ENCODE measurements at regions not wholly inside any gene's neighbourhood (a gene's known extent, or its start where the extent isn't known, plus 50 kb on each side); places are given as distances from the start of the nearest gene placed in this dataset.

DNA sequence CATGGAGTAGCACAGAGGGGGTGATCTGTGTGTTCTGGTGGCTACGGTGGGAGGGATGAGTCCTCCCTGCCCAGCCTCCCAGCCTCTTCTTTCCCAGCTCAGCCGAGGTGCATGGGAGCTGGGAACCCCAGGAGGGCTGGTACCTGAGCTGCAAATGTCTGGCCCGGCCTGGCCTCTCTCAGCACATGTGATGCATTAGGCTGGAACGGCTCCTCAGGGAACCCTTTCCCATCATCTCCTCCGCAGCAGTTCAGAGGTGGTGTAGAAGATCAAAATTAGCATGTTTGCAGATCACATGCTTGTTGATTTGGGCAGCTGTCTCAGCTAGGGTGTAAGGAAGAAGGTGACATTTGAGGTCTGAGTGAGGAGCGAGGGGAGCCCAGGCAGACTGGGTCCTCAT, 126.6 kb downstream of the EMX2 start:
- in situ Hi-C loops (cut with HindIII; ENCODE audit: low sequenced_read_pairs), result no loop called here

DNA sequence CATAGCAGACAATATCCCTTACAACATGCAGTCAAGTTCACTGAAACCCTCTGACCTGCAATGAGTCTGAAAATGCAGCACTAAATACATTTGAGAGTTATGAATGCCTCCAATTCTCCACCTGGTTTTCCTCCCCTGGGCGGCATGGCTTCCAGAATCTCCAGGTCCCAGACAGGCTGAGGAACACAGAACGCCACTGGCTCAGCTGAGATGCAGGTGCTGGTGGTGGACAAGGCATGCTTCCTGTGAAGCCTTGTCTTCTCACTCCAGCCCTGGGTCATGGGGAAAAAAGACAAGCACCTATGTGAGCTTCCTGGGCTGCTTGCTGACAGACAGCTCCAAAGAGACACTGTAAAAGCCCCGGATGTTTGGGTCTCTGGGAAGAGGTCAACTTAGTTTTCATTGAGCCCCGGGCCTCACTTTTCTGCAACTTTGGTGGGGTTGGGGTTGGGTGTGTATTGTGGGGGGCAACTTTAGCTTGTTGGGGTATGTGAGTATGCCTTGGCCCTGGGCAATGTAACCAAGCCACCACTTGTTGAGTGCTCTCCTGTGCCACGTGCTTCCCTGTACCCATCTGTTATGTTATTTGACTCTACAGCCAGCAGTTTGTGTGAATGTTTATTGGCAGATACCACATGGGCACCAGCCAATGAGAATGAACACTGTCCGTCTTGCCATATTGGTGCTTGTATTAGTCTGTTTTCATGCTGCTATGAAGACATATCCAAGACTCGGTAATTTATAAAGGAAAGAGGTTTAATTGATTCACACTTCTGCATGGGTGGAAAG, 127.8 kb downstream of the EMX2 start:
- in situ Hi-C loops (cut with HindIII; ENCODE audit: low sequenced_read_pairs), result no loop called here

DNA sequence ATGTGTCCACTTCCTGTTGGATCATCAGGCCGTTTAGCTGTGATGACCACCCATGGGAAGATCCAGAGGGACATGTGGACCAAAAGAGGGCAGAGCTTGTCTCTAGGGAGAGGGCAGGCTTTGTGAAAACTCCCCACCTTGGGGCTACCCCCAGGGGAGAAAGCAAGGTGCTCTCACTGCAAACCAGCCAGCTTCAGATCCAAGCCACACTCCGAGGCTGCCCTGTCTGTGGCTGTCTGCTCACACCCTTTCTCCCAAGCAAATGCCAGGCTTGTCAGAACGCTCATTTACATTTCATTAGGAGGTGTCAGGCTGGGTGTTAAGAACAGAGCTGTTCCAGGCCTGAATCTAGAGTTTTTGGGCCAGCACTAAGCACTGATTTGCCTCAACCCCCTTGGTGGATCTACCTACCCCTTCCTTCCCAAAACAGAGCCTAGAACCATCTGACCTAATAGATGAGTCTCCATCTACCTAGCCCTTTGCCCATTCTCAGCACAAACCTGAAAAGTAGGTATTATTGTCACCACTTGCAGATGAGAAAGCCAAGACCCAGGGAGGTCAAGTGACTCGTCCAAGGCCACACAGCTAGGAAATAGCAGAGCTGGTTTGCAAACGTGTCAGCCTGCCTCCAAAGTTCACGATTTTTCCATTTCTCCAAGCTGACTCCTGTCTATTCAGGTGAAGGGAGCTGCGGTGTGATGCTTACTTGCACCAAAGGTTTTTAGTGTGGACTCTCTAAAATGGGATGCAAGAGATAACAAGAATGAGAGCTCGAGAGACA, 130.9 kb downstream of the EMX2 start:
- in situ Hi-C loops (cut with HindIII; ENCODE audit: low sequenced_read_pairs), result no loop called here

DNA sequence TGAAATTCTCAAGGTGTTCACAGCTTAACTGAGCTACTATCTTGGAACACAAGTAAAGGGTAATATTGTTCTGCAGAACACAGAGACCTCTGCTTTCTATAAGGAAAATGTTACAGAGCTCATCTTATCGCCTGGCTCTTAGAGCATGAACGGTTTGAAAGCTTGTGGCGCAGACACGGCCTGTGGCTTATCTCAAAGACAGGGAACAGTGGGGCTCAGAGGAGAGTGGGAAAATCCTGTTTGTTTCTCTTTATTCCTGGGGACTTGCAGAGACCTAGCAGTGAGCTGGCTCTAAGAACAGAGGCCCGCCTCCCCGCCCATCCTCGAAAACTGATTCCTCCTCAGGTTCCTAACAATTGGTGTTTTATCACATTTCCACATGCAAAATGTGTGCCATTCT, 131.7 kb downstream of the EMX2 start:
- in situ Hi-C loops (cut with HindIII; ENCODE audit: low sequenced_read_pairs), result no loop called here

DNA sequence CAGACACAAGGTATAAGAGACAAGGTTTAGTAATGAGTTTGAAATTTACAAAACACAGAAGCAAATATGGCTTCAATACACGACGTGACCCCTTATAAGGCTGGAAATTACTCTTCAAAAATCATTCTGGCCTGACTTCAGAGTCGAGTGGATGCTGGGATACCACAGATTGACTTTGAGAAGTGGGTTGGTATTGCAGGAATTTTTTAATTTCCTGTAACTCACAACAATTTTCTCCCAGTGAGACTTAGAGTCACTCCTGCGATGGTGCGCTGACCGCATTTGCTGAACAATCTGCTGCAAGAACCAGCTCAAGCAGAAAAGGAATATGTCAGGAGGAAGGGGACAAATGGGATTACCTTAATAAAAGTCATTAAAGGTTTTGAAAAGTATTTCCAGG, 132.1 kb downstream of the EMX2 start:
- in situ Hi-C loops (cut with HindIII; ENCODE audit: low sequenced_read_pairs), result no loop called here

DNA sequence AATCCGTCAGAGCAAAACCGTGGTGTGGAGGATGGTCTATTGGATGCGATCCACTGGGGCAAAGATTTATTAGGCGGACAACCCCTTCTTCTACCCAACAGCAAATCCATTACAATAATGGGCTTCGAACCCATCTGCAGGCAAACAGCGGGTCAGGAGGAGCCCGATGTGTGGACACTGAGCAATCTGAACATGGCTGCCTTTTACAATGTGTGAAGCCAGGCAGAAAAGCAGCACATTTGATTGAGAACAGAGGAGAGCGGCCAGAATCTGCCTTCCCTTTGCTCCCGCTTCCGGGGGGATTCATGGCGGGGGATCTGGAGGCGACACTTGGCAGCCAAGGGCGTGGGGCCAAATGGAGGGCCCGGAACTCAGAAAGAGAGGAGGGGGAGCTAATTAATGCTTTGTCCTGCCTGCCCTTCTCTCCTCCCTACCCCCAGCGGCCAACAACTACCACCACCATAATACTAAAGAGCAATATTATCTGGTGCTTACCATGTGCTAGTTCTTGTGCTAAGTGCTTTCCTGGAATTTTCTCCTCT, 133.0 kb downstream of the EMX2 start:
- in situ Hi-C loops (cut with HindIII; ENCODE audit: low sequenced_read_pairs), result no loop called here

DNA sequence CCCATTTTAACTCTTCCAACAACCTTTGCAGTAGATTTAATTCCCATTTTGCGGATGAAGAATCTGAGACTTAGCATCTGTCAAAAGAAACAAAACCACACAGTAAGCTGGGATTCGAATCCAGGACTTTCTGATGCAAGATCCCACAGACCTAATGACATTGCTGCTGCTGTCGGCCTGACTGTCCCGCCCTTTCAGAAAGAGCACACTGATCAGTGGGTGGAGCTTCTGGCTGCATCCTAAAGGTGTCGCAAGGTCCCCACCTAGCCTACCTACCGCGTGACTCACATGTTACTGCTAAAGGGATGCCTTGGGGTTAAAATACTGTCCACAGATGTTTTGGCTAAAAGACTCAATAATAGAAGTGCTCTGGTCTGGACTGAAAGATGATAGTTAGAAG, 134.7 kb downstream of the EMX2 start:
- in situ Hi-C loops (cut with HindIII; ENCODE audit: low sequenced_read_pairs), result no loop called here

DNA sequence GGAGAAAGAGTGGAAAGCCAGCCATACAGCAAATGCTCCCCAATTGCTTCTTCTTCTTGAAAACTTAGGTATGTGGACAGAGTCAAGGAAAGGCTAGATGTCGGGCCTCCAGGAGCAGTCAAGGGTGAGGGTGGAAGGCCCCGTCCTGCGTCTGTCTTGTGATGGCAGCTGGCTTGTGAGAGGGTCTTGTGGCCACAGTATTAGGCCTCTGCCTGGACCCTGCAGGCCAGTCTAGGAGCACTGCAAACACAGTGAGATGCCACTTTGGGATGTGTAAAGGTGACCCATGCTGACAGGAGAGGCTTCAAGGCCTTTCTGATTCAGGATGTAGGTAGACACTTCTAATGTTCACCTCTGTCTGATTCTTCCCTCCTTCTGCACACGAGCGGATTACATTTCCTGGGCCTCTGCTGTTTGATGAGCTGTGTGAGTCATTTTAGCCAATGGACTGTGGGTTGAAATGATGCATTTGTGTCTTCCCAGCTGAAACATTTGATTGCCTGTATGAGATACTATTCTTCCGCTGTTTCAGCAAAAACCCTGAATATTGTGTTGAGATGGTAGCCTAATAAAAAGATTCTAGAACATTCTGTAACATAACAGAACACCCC, 135.4 kb downstream of the EMX2 start:
- in situ Hi-C loops (cut with HindIII; ENCODE audit: low sequenced_read_pairs), result no loop called here

DNA sequence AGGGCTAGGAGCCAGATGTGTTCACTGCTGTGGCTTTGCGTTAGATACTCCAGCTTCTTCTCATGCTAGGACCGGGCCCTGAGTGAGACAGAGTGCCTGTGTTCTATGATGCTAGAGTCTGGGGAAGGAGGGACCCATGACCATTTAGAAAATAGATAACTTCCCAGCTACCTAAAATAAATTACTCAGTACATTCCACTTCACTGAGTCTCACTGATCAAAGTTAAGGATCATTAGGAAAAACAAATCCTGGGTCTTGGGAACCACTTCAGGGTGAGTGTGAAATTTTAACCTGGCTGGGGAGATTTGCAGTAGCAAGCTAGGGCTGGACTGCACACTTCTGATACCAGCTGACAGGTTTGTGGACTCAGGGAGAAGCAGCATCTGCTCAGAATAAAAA, 138.1 kb downstream of the EMX2 start:
- in situ Hi-C loops (cut with HindIII; ENCODE audit: low sequenced_read_pairs), result no loop called here

DNA sequence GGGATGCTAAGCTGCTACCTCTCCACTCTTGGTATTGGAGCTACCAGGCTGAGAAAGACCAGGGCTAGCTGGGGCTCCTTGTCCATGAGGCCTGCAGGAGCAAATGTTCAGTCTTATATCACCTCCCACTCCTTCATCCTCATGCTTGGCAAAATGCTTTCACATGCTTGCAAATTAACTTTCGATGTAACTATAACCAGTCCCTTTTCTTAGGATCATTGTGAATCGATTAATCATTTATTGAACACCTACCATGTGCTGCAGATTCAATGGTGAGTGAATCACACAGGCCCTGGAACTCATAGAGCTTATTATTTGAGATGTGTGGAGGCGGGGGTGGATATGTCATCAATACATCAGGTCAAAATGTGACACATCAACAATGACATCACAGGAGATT, 138.6 kb downstream of the EMX2 start:
- in situ Hi-C loops (cut with HindIII; ENCODE audit: low sequenced_read_pairs), result no loop called here

DNA sequence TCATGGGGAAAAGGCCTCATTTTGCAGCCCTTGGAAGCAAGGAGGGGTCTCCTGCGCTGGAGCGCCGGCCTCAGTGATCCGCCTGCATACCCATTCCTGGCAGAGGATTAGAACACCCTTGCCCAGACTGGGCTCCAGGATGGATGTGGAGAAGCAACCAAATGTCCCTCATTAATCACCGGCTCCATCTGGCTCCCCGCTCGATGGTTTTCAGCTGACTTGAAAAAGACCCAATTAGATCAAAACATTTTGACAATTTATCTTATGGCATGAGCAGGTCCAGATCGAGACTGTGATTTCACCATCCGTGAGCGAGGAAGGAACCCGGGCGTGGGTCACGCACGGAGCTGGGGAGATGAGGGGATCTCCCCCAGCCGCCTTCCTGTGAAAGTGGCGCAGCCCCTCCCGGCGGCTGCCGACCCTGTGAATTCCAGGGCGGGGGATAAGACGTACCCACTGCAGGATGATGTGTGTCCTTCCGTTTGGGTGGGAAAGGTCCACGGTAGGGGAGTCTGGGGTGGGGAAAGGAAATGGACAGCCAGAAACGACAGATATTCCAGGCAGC, 141.6 kb downstream of the EMX2 start:
- in situ Hi-C loops (cut with HindIII; ENCODE audit: low sequenced_read_pairs), result no loop called here

DNA sequence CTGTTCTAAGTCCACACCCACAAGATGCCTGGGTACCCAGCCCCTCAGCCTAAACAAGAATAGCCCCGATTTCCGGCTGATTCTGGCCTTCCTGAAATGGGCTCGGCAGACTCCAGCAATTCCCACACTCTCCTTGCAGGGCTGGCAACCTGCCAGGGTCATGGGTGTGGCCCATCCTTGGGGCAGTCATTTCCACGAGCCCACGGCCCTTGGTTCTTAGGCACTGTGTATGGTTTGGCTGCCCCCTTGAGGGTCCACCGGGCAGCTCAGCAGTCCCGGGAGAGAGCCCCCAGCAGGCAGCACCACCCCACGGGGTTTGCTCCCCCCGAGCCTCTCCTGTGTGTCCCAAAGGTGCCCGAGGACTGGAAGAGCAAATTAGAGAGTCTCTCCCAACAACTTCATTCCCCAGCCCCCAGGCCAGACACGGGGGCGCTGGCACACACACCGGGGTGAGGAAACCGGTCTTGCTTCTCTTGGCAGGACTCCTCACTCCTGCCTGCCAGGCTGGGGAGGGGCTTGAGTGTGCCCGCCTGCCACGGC, 142.2 kb downstream of the EMX2 start:
- in situ Hi-C loops (cut with HindIII; ENCODE audit: low sequenced_read_pairs), result no loop called here

DNA sequence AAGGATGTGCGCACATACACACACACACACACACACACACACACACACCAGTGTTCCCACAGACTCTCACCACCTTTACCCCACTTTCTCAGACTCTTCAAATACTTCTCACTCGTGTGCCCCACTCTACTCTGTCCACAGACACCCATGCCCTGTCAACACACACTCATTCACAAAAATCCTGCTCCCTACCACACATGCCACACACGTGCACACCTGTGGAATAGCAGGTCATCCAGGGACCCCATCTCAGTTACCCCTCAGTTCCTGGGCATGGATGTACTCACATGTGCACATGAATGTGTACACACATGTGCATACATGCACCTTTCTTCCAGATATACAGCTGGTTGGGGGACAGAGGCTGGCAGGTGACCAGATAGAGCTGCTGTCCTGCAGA, 142.9 kb downstream of the EMX2 start:
- in situ Hi-C loops (cut with HindIII; ENCODE audit: low sequenced_read_pairs), result no loop called here

DNA sequence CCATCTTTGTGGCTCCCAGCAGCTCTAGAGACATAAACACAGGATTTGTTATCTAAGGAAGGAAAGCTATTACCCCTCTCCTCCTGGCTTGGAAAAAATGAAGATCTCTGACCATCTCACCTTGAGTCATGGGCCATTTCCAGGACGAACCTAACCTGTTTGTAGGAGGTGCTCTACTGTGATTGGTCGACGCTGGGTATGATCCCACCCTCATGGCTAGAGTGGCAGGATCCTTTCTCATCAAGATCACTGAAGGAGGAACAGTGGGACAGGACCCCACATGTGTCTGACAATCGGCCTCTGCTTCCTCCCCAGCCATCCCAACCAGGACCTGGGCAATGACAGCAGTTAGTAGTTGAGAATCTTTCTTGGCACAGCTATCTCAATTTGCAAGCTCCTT, 144.1 kb downstream of the EMX2 start:
- in situ Hi-C loops (cut with HindIII; ENCODE audit: low sequenced_read_pairs), result no loop called here

DNA sequence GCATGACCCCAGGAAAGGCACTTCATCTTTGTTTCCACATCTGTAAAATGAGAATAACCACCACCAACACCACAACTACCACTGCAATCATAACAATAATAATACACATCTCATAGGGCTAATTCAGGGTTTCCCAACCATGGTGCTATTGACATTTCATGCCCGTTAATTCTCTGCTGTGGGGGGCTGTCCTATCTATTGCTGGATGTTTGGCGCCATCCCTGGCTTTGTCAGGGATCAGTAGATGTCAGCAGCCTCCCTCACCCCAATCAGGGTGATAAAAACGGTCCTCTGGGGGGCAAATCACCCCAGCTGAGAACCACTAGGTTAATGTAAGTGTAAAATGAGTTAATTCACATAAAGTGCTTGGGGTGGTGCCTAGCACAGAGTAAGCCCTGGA, 145.8 kb downstream of the EMX2 start:
- in situ Hi-C loops (cut with HindIII; ENCODE audit: low sequenced_read_pairs), result no loop called here

DNA sequence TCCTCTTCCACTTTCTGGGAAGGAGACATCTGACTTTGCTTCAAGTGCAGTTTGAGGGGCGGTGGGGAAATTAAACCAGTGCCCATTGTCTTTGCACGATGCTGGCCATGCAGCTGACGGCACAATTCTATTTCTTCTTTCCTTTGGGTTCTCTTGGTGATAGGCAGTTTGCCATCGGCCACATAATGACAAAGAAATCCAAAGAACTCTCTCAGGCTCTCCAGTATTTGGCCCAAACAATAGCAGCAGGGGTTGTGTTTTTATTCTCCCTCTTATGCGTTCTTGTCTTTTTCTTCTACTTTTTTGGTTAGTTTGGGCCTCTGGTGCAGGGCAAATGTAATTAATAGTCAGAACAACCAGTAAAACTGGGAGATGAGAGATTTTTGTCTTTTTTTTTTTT, 147.0 kb downstream of the EMX2 start:
- in situ Hi-C loops (cut with HindIII; ENCODE audit: low sequenced_read_pairs), result no loop called here

DNA sequence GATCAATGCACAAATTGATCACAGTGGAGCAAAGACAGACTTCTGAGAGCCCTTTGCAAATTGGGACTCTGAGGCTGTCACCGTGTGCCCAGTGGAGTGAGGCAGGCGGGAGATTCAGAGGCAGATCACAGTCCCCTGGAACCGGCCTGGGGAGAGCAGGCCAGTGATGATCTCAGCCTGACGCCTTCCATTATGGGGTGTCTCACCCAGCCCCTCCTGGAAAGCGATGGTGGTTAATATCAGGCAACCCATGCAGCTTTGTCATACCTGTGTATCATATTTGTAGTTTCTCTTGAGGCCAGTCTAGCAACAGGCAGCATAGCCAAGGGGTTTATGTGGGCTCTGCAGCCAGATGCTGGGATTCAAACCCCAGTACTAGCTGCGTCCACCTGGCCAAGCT, 147.8 kb downstream of the EMX2 start:
- in situ Hi-C loops (cut with HindIII; ENCODE audit: low sequenced_read_pairs), result no loop called here

DNA sequence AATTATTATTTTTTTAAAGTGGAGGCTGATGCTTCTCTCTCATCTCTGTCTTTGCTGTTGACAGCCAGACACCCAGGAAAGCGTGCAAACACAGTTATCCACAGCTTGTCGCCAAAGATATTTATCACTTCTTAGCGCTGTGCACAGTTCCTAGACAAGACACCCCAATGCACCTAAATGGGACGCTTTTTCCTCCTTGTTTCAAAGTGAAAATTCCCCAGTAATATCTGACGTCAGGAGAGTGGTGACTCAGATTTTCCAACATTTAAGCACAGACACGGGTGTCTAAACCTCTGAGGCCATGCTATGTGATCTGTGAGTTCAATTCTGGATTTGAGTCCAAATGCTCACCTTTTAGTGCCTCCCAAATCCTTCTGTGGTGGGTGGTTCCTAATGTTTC, 151.6 kb downstream of the EMX2 start:
- in situ Hi-C loops (cut with HindIII; ENCODE audit: low sequenced_read_pairs), result no loop called here

DNA sequence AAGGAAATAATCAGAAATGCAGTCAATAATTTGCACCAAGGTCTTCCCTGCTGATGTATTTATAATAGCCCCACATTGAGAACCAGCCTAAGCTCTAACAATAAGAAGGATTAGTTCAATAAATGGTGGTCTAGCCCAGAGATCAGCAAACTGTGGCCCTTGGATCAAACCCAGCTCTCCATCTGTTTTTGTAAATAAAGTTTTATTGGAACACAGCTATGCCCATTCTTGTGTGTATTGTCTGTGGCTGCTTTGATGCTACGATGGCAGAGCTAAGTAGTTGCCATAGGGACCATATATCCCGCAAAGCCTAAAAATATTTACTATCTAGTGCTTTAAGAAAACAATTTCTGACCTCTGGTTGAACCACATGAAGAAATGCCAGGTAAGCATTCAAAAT, 154.9 kb downstream of the EMX2 start:
- in situ Hi-C loops (cut with HindIII; ENCODE audit: low sequenced_read_pairs), result no loop called here

DNA sequence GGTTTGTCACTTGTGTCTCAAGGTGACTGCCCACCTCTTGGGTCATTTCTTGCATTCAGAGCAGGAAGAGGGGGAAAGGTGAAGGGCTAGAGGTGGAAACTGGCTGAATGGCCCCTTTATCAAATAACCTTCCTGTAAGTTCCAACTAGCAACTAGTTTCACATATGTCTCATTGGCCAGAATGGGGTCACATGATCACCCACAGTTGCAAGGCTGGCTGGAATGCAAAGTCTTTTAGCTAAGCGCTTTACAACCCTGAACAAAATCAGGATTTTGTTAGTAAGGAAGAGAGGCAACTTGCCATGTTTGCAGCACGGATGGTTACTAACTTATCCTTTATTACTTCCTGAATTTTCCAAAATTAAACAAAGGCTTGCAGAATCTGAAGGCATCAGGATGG, 156.3 kb downstream of the EMX2 start:
- in situ Hi-C loops (cut with HindIII; ENCODE audit: low sequenced_read_pairs), result no loop called here

DNA sequence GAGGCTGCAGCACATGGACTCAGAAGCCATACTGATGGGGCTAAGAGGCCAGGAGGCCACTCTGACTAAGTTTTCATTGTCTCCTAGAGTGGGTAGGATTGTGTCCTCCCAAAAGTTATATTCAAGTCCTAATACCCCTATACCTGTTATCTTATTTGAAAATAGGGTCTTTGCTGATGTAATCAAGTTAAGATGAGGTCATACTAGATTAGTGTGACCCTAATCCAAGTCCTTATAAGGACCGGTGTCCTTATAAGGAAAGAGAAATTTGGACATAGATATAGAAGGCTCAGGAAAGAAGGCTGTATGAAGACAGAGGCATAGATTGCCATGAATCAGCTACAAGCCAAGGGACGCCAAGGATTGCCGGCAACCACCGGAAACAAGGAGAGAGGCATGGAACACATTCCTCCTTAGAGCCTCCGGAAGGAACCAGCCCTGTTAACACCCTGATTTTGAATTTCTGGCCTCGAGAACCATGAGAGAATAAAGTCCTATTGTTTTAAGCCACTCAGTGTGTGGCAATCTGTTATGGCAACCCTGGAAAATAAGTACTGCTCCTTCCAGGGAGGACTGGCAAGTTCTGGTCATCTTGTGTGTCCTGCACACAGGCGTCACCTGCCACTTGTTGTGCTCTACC, 157.0 kb downstream of the EMX2 start:
- in situ Hi-C loops (cut with HindIII; ENCODE audit: low sequenced_read_pairs), result no loop called here

Measured in DLD1 (cell line).